ENCODE measurements at regions not wholly inside any gene's neighbourhood (a gene's known extent, or its start where the extent isn't known, plus 50 kb on each side); places are given as distances from the start of the nearest gene placed in this dataset.
A peak's percentile ranks its signal among the peaks of the same experiment; 100 is the strongest.

- no peak for DNase-seq (ENCODE audit: low read depth in 2 of 2)
- H3K4me3 ChIP-seq (replicated peaks in 1 of 2; ENCODE audit: low read depth in 2 of 2, low read length in 2 of 2), result no peak overlapping the region
- no peak for TF ChIP-seq CTCF (IDR thresholded peaks at IDR 0.05; ENCODE audit: low read depth, low read length)
Measured at GRCh38 chr2:129388870-129389269, 590.6 kb upstream of the RAB6C start.

- no peak for DNase-seq (ENCODE audit: low read depth in 2 of 2)
- TF ChIP-seq CTCF (IDR thresholded peaks at IDR 0.05; ENCODE audit: low read depth, low read length), result no peak
- H3K4me3 ChIP-seq (replicated peaks in 1 of 2; ENCODE audit: low read depth in 2 of 2, low read length in 2 of 2), result no peak overlapping the region
Measured at GRCh38 chr2:129393816-129394215, 585.6 kb upstream of the RAB6C start.

GRCh38 chr2:129396980-129397599, 582.4 kb upstream of the RAB6C start:
- no peak overlapping the region for H3K4me3 ChIP-seq (replicated peaks in 1 of 2; ENCODE audit: low read depth in 2 of 2, low read length in 2 of 2)
- TF ChIP-seq CTCF (IDR thresholded peaks at IDR 0.05; ENCODE audit: low read depth, low read length), result peak; percentile 29
- peak; percentile 15 to 41 for DNase-seq (ENCODE audit: low read depth in 2 of 2)

- no peak for TF ChIP-seq CTCF (IDR thresholded peaks at IDR 0.05; ENCODE audit: low read depth, low read length)
- no peak overlapping the region for H3K4me3 ChIP-seq (replicated peaks in 1 of 2; ENCODE audit: low read depth in 2 of 2, low read length in 2 of 2)
- no peak for DNase-seq (ENCODE audit: low read depth in 2 of 2)
Measured at GRCh38 chr2:129400826-129401225, 578.6 kb upstream of the RAB6C start.

- H3K4me3 ChIP-seq (replicated peaks in 1 of 2; ENCODE audit: low read depth in 2 of 2, low read length in 2 of 2), result no peak overlapping the region
Measured at GRCh38 chr2:129402076-129402475, 577.4 kb upstream of the RAB6C start.

GRCh38 chr2:129404000-129404685, 575.3 kb upstream of the RAB6C start:
- no peak overlapping the region for H3K4me3 ChIP-seq (replicated peaks in 1 of 2; ENCODE audit: low read depth in 2 of 2, low read length in 2 of 2)
- no peak for TF ChIP-seq CTCF (IDR thresholded peaks at IDR 0.05; ENCODE audit: low read depth, low read length)
- DNase-seq (ENCODE audit: low read depth in 2 of 2), result no peak

More at GRCh38 chr2:129402076-129402475, 577.4 kb upstream of the RAB6C start:
- no peak for DNase-seq (ENCODE audit: low read depth in 2 of 2)
- TF ChIP-seq CTCF (IDR thresholded peaks at IDR 0.05; ENCODE audit: low read depth, low read length), result no peak
